ELR (cell line): ENCODE measurements at regions not wholly inside any gene's neighbourhood (a gene's known extent, or its start where the extent isn't known, plus 50 kb on each side); places are given as distances from the start of the nearest gene placed in this dataset.

Experiments
- DNase-seq: peaks from one replicate; pipeline ENCODE4 v3.0.0-alpha.2; 2015; ENCODE audit warnings: low read depth

- no peak for DNase-seq
Observed at GRCh38 chr1:29865051-29865450, 628.7 kb downstream of the PTPRU start.

- DNase-seq: no peak
Observed at GRCh38 chr1:29864431-29865022, 628.2 kb downstream of the PTPRU start.

GRCh38 chr1:29861922-29862321, 625.6 kb downstream of the PTPRU start:
- no peak for DNase-seq

GRCh38 chr1:29861446-29861845, 625.1 kb downstream of the PTPRU start:
- DNase-seq: no peak

GRCh38 chr1:29860681-29861080, 624.4 kb downstream of the PTPRU start:
- DNase-seq: no peak

- no peak for DNase-seq
Observed at GRCh38 chr1:29860056-29860455, 623.7 kb downstream of the PTPRU start.

- no peak for DNase-seq
Observed at GRCh38 chr1:29859126-29859525, 622.8 kb downstream of the PTPRU start.

GRCh38 chr1:29858646-29859045, 622.3 kb downstream of the PTPRU start:
- DNase-seq: no peak

- no peak for DNase-seq
Observed at GRCh38 chr1:29856340-29857114, 620.2 kb downstream of the PTPRU start.

- DNase-seq: no peak
Observed at GRCh38 chr1:29855561-29856160, 619.3 kb downstream of the PTPRU start.

GRCh38 chr1:29854700-29855276, 618.5 kb downstream of the PTPRU start:
- no peak for DNase-seq

- no peak for DNase-seq
Observed at GRCh38 chr1:29853716-29854330, 617.5 kb downstream of the PTPRU start.

GRCh38 chr1:29852248-29852647, 615.9 kb downstream of the PTPRU start:
- no peak for DNase-seq

GRCh38 chr1:29851691-29852090, 615.4 kb downstream of the PTPRU start:
- DNase-seq: no peak

- no peak for DNase-seq
Observed at GRCh38 chr1:29849991-29850757, 613.9 kb downstream of the PTPRU start.

GRCh38 chr1:29849038-29849750, 612.9 kb downstream of the PTPRU start:
- peak; percentile 56 for DNase-seq

- no peak for DNase-seq
Observed at GRCh38 chr1:29845910-29846309, 609.6 kb downstream of the PTPRU start.

- DNase-seq: no peak
Observed at GRCh38 chr1:29842130-29842529, 605.8 kb downstream of the PTPRU start.

GRCh38 chr1:29839726-29840125, 603.4 kb downstream of the PTPRU start:
- DNase-seq: no peak

GRCh38 chr1:29838738-29839320, 602.5 kb downstream of the PTPRU start:
- DNase-seq: no peak
